ENCODE measurements at regions not wholly inside any gene's neighbourhood (a gene's known extent, or its start where the extent isn't known, plus 50 kb on each side); places are given as distances from the start of the nearest gene placed in this dataset.

DNA sequence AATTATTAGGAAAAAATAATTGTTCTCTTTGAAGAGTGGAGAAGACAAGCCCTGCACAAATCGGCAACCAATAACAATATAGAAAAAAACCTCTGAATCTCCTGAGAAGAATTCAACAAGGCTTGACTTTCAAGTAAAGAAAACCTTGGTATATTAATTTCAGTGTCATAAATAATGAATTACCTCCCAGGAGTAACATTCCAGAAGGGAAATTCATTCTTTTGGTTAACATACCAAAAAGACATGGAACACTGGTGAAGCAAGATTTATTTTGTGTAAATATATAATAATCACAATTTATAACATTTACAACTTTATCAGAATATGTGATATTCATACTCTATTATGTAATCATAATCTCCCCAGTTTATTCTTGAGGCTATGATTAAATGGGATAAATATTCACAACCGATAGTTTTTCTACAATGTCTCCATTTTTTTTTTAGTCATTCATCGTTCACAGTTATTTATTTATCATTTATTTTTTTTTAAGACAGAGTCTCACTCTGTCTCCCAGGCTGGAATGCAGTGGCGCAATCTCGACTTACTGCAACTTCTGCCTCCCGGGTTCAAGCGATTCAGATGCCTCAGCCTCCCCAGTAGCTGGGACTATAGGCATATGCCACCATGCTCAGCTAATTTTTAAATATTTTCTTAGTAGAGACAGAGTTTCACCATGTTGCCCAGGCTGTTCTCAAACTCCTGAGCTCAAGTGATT lies 53.0 kb upstream of the RPS6KA6 start:
- H3K9me3 ChIP-seq (ENCODE audit: control insufficient read depth, insufficient read depth, low read depth, low read length): no peaks in the 10 kb centered on the region
- no peaks in the 10 kb centered on the region for H3K36me3 ChIP-seq (ENCODE audit: control insufficient read depth, insufficient read depth, low read length)
- no peak overlapping the region for H3K9ac ChIP-seq (ENCODE audit: insufficient read depth, low read length)
- H3K27ac ChIP-seq (ENCODE audit: insufficient read depth, low read length): no peak overlapping the region
- no peaks in the 10 kb centered on the region for H4K20me1 ChIP-seq (ENCODE audit: control insufficient read depth, extremely low read depth, insufficient read depth, low read length)
- no peak overlapping the region for H3K4me3 ChIP-seq (replicated peaks in 1 of 4; ENCODE audit: control extremely low read depth in 1 of 4, insufficient read depth in 1 of 4, low read depth in 3 of 4, low read length in 4 of 4)
- no peaks in the 10 kb centered on the region for H3K79me2 ChIP-seq (ENCODE audit: control insufficient read depth, insufficient read depth, low read length)
- no peak overlapping the region for H3K4me2 ChIP-seq (ENCODE audit: extremely low read depth, insufficient read depth, low read length)
- H3K27me3 ChIP-seq (ENCODE audit: control insufficient read depth, insufficient read depth, low read length): no peaks in the 10 kb centered on the region
- no peak overlapping the region for H2AFZ ChIP-seq (ENCODE audit: low read length)
- DNase-seq (ENCODE audit: low read depth in 2 of 2): peak; percentile 5 to 29
- no peak for TF ChIP-seq EZH2 (IDR thresholded peaks at IDR 0.05; ENCODE audit: low read length, missing control alignments)
- TF ChIP-seq, protein P1, sequence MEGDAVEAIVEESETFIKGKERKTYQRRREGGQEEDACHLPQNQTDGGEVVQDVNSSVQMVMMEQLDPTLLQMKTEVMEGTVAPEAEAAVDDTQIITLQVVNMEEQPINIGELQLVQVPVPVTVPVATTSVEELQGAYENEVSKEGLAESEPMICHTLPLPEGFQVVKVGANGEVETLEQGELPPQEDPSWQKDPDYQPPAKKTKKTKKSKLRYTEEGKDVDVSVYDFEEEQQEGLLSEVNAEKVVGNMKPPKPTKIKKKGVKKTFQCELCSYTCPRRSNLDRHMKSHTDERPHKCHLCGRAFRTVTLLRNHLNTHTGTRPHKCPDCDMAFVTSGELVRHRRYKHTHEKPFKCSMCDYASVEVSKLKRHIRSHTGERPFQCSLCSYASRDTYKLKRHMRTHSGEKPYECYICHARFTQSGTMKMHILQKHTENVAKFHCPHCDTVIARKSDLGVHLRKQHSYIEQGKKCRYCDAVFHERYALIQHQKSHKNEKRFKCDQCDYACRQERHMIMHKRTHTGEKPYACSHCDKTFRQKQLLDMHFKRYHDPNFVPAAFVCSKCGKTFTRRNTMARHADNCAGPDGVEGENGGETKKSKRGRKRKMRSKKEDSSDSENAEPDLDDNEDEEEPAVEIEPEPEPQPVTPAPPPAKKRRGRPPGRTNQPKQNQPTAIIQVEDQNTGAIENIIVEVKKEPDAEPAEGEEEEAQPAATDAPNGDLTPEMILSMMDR (conservative IDR thresholded peaks at IDR 0.05 in 1 of 2, IDR thresholded peaks at IDR 0.05 in 1 of 2; ENCODE audit: low read depth in 1 of 2, low read length in 2 of 2): no peak
- H3K4me1 ChIP-seq (ENCODE audit: control insufficient read depth, extremely low read depth, insufficient read depth, low read length): no peaks in the 10 kb centered on the region
